ENCODE measurements at regions not wholly inside any gene's neighbourhood (a gene's known extent, or its start where the extent isn't known, plus 50 kb on each side); places are given as distances from the start of the nearest gene placed in this dataset.
"Not testable (repeated sequence)": the region's sequence is repeated elsewhere in the genome, so short reads cannot be mapped to it uniquely, and the experiment has no call there.

GRCh38 chr7:65489260-65489767, 115.7 kb downstream of the ZNF92 start:
- TF ChIP-seq, protein P1, sequence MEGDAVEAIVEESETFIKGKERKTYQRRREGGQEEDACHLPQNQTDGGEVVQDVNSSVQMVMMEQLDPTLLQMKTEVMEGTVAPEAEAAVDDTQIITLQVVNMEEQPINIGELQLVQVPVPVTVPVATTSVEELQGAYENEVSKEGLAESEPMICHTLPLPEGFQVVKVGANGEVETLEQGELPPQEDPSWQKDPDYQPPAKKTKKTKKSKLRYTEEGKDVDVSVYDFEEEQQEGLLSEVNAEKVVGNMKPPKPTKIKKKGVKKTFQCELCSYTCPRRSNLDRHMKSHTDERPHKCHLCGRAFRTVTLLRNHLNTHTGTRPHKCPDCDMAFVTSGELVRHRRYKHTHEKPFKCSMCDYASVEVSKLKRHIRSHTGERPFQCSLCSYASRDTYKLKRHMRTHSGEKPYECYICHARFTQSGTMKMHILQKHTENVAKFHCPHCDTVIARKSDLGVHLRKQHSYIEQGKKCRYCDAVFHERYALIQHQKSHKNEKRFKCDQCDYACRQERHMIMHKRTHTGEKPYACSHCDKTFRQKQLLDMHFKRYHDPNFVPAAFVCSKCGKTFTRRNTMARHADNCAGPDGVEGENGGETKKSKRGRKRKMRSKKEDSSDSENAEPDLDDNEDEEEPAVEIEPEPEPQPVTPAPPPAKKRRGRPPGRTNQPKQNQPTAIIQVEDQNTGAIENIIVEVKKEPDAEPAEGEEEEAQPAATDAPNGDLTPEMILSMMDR (IDR thresholded peaks at IDR 0.05): no peak
- Mint-ChIP-seq H3K27me3 (ENCODE audit: insufficient read depth) (no peaks in the 10 kb centered on the region; the same call in 1 of the 2 replicates), H3K4me1 (ENCODE audit: low read depth) (no peaks in the 10 kb centered on the region), H3K36me3 (ENCODE audit: low read depth) (peaks cover 16% of the 10 kb centered on the region), H3K27ac (no peak overlapping the region; the same call in 1 of the 2 replicates), H3K9me3 (peaks cover 22% of the 10 kb centered on the region), H3K4me3 (no peak overlapping the region)
- no peak for DNase-seq

DNA sequence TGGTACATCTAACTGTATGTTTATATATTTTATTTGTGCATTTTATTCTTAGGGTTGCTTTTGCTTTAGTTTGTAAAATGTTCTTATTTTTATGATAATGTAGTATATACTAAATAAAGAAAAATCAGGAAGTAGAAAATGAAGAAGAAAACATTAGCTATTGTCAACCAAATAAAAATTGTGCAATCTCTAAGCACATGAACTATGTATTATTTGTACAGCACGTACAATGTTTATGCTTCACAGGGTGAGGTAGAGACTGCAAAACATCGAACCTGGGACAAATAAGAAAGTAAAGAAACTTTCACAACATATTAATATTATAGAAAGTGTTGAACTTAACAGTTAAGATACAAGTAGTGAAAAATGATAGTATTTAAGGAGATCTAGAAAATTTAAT, 123.0 kb downstream of the ZNF92 start:
- H3K4me3 Mint-ChIP-seq; H3K9me3 Mint-ChIP-seq; H3K27ac Mint-ChIP-seq; H3K36me3 Mint-ChIP-seq (ENCODE audit: low read depth); DNase-seq; H3K27me3 Mint-ChIP-seq (ENCODE audit: insufficient read depth); H3K4me1 Mint-ChIP-seq (ENCODE audit: low read depth): not testable (repeated sequence)

DNA sequence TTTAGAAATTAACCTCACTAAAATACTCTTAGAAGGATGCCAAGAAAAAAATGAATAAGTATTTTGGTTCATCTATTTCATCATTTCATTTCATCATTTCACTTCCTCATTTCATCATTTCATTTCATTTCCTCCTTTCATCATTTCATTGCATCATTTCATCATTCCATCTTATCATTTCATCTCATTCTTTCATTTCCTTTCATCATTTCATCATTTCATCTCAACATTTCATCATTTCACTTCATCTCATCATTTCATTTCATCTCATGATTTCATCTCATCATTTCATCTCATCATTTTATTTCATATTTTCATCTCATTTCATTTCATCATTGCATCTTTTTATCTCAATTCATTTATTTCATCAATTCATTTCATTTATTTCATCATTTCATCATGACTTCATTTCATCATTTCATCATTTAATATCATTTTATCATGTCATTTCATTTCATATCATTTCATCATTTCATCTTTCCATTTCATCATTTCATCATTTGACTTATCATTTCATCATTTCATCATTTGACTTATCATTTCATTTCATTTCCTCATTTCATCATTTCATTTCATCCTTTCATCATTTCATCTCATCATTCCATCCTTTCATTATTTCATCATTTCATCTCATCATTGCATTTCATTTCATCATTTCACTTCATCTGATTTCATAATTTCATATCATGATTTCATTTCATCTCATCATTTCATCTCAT, 129.9 kb downstream of the ZNF92 start:
- H3K36me3 Mint-ChIP-seq (ENCODE audit: low read depth): no peaks in the 10 kb centered on the region
- H3K9me3 Mint-ChIP-seq: no peaks in the 10 kb centered on the region
- no peak overlapping the region for H3K4me3 Mint-ChIP-seq
- H3K4me1 Mint-ChIP-seq (ENCODE audit: low read depth): no peaks in the 10 kb centered on the region
- H3K27me3 Mint-ChIP-seq (ENCODE audit: insufficient read depth): no peaks in the 10 kb centered on the region; the same call in 1 of the 2 replicates
- no peak for DNase-seq
- no peak overlapping the region for H3K27ac Mint-ChIP-seq
- TF ChIP-seq, protein P1 (IDR thresholded peaks at IDR 0.05): no peak

DNA sequence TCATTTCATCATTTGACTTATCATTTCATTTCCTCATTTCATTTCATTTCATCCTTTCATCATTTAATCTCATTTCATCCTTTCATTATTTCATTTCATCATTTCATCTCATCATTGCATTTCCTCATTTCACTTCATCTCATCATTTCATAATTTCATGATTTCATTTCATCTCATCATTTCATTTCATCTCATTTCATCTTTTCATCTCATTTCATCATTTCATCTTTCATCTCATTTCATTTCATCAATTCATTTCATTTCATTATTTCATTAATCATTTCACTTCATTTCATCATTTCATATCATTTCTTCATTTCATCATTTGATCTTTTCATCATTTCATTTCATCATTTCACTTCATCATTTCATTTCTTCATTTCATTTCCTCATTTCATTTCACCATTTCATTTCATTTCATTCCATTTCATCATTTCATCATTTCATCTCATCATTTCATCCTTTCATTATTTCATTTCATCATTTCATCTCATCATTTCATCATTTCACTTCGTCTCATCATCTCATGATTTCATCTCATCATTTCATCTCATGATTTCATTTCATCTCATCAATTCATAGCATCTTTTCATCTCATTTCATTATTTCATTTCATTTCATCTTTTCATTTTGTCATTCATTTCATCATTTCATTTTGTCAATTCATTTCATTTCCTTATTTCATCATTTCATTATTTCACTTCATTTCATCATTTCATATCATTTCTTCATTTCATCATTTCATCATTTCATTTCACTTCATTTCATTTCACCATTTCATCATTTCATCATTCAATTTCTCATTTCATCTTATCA, 131.1 kb downstream of the ZNF92 start:
- DNase-seq; H3K4me1 Mint-ChIP-seq (ENCODE audit: low read depth); H3K27me3 Mint-ChIP-seq (ENCODE audit: insufficient read depth); H3K27ac Mint-ChIP-seq; H3K36me3 Mint-ChIP-seq (ENCODE audit: low read depth); H3K9me3 Mint-ChIP-seq; H3K4me3 Mint-ChIP-seq: not testable (repeated sequence)

DNA sequence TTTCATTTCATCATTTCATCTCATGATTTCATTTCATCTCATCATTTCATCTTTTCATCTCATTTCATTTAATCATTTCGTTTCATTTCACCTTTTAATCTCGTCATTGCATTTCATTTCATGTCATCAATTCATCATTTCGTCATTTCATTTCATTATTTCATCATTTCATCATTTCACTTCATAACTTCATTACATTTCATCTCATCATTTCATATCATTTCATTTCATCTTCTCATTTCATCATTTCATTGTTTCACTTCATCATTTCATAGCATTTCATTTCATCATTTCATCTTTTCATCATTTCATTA, 131.6 kb downstream of the ZNF92 start:
- not testable (repeated sequence) for H3K4me1 Mint-ChIP-seq (ENCODE audit: low read depth)

DNA sequence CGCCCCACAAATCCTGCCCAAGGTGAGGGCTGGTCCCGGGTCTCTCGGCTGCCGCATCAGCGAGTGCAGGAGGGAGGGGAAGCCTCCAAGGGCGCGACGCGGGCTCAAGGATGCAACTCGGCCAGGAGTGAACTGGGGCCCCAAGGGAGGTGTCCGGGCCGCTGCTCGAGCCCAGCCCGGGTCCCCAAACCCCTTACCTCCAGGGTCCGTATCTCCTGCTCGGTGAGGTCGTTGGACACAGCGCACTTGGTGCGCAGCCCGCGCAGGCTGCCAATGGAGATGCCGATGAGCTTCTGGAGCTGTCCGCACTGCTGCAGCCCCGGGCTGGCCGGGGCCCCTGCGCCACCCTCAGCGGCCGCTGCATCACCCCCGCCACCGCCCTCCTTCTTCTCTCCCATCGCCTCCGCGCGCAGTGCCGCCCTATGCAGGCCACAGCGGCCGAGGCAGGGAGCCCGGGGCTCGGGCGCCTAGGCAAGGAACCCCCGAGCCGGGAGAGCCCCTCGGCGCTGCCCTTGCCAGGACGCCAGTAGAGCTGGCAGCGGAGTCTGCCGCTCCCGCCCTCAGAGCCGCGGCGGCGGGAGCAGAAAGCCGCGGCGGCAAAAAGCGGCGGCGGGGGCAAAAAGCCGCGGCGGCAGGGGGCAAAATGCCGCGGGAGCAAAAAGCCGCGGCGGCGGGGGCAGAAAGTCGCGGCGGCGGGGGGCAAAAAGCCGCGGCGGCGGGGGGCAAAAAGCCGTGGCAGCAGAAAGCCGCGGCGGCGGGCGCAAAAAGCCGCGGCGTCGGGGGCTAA, 135.1 kb downstream of the ZNF92 start:
- H3K4me1 Mint-ChIP-seq (ENCODE audit: low read depth); H3K9me3 Mint-ChIP-seq; H3K36me3 Mint-ChIP-seq (ENCODE audit: low read depth); H3K27me3 Mint-ChIP-seq (ENCODE audit: insufficient read depth); DNase-seq; H3K4me3 Mint-ChIP-seq; H3K27ac Mint-ChIP-seq: not testable (repeated sequence)

More for the DNA sequence above, 131.6 kb downstream of the ZNF92 start:
- H3K27me3 Mint-ChIP-seq (ENCODE audit: insufficient read depth); H3K4me3 Mint-ChIP-seq; H3K9me3 Mint-ChIP-seq; H3K36me3 Mint-ChIP-seq (ENCODE audit: low read depth); H3K27ac Mint-ChIP-seq; DNase-seq: not testable (repeated sequence)

GRCh38 chr7:65509368-65510186, 135.9 kb downstream of the ZNF92 start:
- Mint-ChIP-seq H3K27ac (no peak overlapping the region), H3K4me1 (ENCODE audit: low read depth) (no peaks in the 10 kb centered on the region), H3K9me3 (no peaks in the 10 kb centered on the region), H3K4me3 (no peak overlapping the region), H3K36me3 (ENCODE audit: low read depth) (no peaks in the 10 kb centered on the region), H3K27me3 (ENCODE audit: insufficient read depth) (no peaks in the 10 kb centered on the region; the same call in 1 of the 2 replicates)
- no peak for DNase-seq
- TF ChIP-seq, protein P1 (IDR thresholded peaks at IDR 0.05): no peak

- H3K9me3 Mint-ChIP-seq; H3K4me3 Mint-ChIP-seq; H3K27ac Mint-ChIP-seq; H3K36me3 Mint-ChIP-seq (ENCODE audit: low read depth); H3K4me1 Mint-ChIP-seq (ENCODE audit: low read depth); H3K27me3 Mint-ChIP-seq (ENCODE audit: insufficient read depth); DNase-seq: not testable (repeated sequence)
These were observed 136.5 kb downstream of the ZNF92 start for GRCh38 chr7:65510187-65510538.

- H3K27ac Mint-ChIP-seq; H3K9me3 Mint-ChIP-seq; H3K27me3 Mint-ChIP-seq (ENCODE audit: insufficient read depth); H3K4me1 Mint-ChIP-seq (ENCODE audit: low read depth); H3K36me3 Mint-ChIP-seq (ENCODE audit: low read depth); DNase-seq; H3K4me3 Mint-ChIP-seq: not testable (repeated sequence)
These were observed 146.1 kb downstream of the ZNF92 start for GRCh38 chr7:65519751-65520150.

Measured in HFFc6 (cell line).